Rectal smooth muscle tissue (tissue), 1 donor: ENCODE measurements at regions not wholly inside any gene's neighbourhood (a gene's known extent, or its start where the extent isn't known, plus 50 kb on each side); places are given as distances from the start of the nearest gene placed in this dataset.

Experiments
- H3K27ac ChIP-seq: one replicate; pipeline ENCODE4 v1.7.0; 2013; ENCODE audit warnings: low read depth, low read length, inconsistent platforms
- H3K27me3 ChIP-seq: one replicate; pipeline ENCODE4 v1.7.0; 2013; ENCODE audit warnings: low read length; ENCODE audit not compliant: control insufficient read depth, insufficient read depth
- H3K36me3 ChIP-seq: one replicate; pipeline ENCODE4 v1.7.0; 2013; ENCODE audit warnings: low read length; ENCODE audit not compliant: control insufficient read depth, insufficient read depth
- H3K4me1 ChIP-seq: one replicate; pipeline ENCODE4 v1.7.0; 2013; ENCODE audit warnings: low read length; ENCODE audit not compliant: control insufficient read depth, insufficient read depth
- H3K4me3 ChIP-seq: one replicate; pipeline ENCODE4 v1.7.0; 2013; ENCODE audit warnings: low read length
- H3K9ac ChIP-seq: one replicate; pipeline ENCODE4 v1.7.0; 2013; ENCODE audit warnings: low read length

DNA sequence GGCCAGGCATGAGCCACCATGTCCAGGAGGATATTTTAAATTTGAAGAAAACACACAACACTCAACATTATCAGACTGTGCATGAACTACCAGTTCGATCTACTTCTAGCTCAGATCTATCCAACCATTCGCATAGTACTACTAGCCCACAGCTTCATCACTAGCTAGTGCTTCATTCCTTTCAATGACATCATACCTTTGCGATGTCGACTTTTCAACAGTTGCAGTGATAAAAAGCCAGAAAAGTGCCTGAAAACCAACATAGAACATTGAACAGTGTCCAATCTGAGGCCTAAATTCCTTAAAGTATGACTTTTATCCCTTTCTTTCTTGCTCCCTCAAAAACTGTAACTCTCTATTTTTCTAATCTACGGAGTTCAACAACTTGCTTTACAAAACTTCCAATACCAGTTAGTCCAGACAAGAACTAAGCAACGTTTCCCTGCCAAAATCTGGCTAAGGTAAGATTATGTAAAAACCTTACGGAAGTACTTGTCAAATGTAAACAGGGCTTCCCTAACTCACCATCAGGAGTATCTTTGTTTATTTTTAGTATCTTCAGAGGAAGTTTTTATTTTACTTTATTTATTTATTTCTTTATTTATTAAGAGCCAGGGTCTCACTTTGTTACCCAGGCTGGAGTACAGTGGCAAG, 434.0 kb upstream of the JARID2 start:
- Histone ChIP-seq H3K9ac (no peak overlapping the region), H3K4me1 (no peaks in the 10 kb centered on the region), H3K27me3 (no peaks in the 10 kb centered on the region), H3K4me3 (no peak overlapping the region), H3K36me3 (no peaks in the 10 kb centered on the region), H3K27ac (no peak overlapping the region)

DNA sequence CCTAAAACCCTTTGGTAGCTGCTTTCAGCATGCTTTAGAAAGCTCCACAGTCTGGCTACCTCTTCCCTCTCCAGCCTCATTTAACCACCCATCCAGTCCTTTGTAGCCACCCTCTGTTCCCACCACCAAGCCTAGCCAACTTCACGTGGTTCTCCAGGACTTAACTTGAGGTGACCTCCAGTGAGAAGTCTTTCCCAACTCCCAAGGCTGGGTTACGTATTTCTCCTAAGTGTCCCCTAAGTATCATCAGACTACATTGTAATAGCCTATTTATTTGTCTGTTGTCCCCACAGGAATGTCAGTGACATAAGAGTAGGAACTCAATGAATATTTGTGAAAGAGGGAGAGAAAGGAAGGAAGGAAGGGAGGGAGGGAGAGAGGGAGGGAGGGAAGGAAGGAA, 431.9 kb upstream of the JARID2 start:
- H3K27ac ChIP-seq, result no peak overlapping the region
- no peak overlapping the region for H3K9ac ChIP-seq
- H3K4me1 ChIP-seq, result no peaks in the 10 kb centered on the region
- H3K4me3 ChIP-seq, result no peak overlapping the region
- H3K36me3 ChIP-seq, result no peaks in the 10 kb centered on the region
- no peaks in the 10 kb centered on the region for H3K27me3 ChIP-seq

DNA sequence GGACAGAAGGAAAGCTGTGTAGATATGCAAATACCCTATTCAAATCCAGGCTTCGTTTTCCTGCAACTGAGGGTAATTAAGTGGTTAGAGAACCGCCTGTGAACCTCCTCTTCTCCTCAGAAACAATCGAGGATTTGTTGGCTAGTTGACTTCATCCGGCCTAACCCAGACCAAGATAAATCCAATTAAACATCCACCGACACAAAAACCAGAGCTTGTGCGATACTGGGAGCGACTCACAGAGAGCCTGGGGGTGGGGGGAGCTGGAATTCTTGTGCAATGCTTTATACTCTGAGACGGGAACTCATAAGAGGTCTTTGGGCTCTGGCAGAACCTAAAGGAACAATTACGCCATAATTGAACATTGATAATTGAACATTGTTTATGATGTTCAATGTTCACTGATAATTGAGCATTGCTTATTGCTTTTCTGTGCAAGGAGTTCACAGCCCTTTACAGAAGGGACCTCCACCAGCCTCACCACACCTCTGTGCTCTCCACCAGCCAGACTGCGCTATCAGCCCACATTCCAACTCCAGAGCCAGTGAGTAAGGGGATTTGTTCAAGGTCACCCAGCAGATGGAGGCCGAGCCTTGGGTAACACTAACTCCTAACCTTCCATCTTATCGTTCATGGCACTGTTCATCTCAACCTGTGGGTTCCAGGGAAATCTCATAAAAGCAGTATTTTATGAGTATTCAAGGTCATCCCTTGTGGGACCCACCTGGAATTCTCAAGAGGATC, 429.6 kb upstream of the JARID2 start:
- Histone ChIP-seq H3K9ac (no peak overlapping the region), H3K27ac (peak overlapping the region; percentile 12), H3K36me3 (no peaks in the 10 kb centered on the region)

DNA sequence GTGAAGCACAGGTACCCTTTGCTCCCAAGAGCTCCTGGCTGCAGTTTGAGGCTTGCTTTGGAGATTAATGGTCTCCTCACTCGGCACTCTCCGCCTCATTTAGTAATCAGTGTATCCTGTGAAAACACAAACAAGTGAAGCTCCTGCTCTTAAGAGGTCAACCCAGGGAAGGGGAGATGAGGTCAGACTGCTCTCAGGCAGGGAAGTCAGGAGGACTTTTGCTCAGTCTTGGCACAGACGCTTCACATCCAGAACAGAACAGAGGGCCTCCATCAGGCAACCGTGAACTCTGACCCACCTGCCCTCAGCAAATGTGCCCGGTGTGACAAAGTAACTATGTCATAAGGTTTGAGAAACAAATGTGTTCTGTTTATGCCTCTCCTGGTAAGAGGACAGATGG, 428.8 kb upstream of the JARID2 start:
- H3K9ac ChIP-seq, result no peak overlapping the region
- H3K36me3 ChIP-seq, result no peaks in the 10 kb centered on the region
- H3K4me1 ChIP-seq, result no peaks in the 10 kb centered on the region
- no peaks in the 10 kb centered on the region for H3K27me3 ChIP-seq
- H3K27ac ChIP-seq, result no peak overlapping the region
- no peak overlapping the region for H3K4me3 ChIP-seq

More for the DNA sequence above, 429.6 kb upstream of the JARID2 start:
- H3K4me3 ChIP-seq, result no peak overlapping the region
- no peaks in the 10 kb centered on the region for H3K27me3 ChIP-seq
- H3K4me1 ChIP-seq, result no peaks in the 10 kb centered on the region

DNA sequence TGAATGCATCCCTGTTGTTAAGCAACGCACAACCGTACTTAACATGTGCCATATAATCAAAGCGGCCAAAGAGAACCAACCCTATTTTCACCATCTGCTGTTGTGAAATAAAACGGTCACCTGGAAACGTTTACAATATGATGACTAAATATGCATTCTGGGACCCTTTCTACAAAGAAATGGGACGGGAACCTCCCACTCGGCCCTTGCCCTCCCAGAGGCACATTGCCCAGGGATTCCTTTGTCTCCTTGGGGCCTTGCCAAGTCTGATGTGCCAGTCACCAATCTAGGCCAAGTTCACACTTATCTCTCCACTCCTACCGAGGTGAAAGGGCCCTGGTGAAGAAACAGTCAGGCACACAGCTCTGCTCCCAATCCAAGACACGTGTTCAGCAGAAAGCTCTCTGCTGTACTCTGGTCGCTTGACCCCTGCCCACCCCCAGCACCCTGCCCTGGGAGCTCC, 427.4 kb upstream of the JARID2 start:
- Histone ChIP-seq H3K9ac (no peak overlapping the region), H3K36me3 (no peaks in the 10 kb centered on the region), H3K4me3 (no peak overlapping the region), H3K27me3 (no peaks in the 10 kb centered on the region), H3K4me1 (no peaks in the 10 kb centered on the region), H3K27ac (no peak overlapping the region)

DNA sequence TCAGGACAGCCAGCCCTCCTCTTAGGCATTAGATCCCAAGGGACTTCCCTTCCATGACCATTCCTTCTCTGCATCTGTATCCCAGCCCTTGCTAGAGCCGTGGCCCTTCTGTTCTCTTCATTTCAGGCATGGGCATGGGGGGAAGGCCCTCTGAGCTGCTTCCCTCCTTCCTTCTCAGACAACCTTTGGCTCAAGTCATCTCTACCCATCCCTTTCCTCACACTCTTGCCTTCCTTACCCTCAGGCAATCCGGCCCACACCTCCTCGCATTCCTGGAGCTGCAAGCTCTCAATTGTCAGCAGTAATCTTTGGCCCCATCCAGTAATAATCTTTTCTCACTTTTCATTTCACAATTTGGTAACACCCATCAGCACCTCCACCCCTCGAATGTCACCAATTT, 426.9 kb upstream of the JARID2 start:
- Histone ChIP-seq H3K4me1 (no peaks in the 10 kb centered on the region), H3K36me3 (no peaks in the 10 kb centered on the region), H3K9ac (no peak overlapping the region), H3K27me3 (no peaks in the 10 kb centered on the region), H3K4me3 (no peak overlapping the region), H3K27ac (no peak overlapping the region)

DNA sequence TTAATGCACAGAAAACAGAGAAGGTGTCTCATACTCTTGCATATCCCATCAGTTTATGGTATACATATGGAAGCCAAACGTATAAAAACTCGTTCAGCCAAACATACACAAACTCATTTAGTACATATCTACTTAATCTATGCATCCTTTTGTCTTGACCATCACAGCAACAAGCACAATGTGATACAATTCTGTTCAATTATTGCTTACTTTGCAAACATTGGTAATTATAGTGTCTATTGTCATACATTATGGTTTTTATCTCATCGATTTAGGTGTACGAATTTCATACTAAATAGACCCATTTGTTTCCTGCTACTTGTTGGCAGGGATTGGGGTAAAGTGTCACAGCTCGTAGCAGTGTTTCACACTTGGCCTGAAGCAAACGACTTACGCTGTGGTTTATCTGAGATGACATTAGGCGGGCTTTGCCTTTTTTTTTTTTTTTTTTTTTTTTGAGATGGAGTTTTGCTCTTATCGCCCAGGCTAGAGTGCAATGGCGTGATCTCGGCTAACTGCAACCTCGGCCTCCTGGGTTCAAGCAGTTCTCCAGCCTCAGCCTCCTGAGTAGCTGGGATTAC, 425.9 kb upstream of the JARID2 start:
- Histone ChIP-seq H3K4me1 (no peaks in the 10 kb centered on the region), H3K9ac (no peak overlapping the region), H3K36me3 (no peaks in the 10 kb centered on the region), H3K27me3 (no peaks in the 10 kb centered on the region), H3K4me3 (no peak overlapping the region), H3K27ac (no peak overlapping the region)

DNA sequence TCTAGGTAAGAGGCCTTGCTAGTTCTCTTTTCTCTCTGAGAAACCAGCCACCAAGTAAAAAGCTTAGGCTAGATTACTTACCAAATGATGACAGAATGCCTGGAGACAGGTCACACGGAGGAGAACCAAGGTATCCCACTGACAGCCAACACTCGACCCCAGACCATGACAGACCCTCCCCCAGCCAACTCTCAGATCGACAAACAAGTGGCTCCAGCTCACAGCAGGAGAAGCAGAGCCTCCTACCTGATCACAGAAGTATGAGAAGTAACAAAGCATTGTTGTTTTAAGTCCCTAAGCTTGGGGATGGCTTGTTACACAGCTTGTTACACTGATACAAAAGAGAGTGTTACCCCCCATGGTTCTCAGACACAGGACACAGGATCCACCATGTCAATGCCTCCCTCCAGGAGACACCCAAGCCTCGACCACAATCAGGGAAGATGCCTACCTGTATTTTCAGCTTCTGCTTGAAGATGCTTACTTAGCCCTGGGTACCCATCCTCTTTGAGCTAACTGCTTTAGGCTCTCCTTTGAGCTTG, 423.8 kb upstream of the JARID2 start:
- no peak overlapping the region for H3K27ac ChIP-seq
- H3K27me3 ChIP-seq, result no peaks in the 10 kb centered on the region
- H3K36me3 ChIP-seq, result no peaks in the 10 kb centered on the region
- H3K9ac ChIP-seq, result no peak overlapping the region
- H3K4me1 ChIP-seq, result no peaks in the 10 kb centered on the region
- no peak overlapping the region for H3K4me3 ChIP-seq

DNA sequence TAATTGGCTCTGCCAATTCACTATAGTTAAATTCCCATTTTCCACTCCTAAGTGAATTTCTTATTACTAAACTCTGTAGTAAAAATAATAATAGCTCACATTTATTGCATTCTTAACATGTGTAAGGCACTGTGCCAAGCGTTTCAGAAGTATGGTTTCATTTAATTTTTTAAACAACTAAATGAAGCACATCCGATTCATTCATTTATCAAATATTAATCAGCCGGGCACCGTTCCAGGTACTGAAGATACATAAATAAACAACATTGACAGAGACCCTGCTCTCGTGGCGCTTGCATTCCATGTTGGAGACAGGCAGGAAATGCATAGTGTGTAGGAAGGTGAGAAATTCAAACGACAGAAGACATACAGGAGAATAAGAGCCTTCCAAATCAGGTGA, 423.2 kb upstream of the JARID2 start:
- Histone ChIP-seq H3K27ac (no peak overlapping the region), H3K9ac (no peak overlapping the region), H3K27me3 (no peaks in the 10 kb centered on the region), H3K4me3 (no peak overlapping the region), H3K36me3 (no peaks in the 10 kb centered on the region), H3K4me1 (no peaks in the 10 kb centered on the region)

DNA sequence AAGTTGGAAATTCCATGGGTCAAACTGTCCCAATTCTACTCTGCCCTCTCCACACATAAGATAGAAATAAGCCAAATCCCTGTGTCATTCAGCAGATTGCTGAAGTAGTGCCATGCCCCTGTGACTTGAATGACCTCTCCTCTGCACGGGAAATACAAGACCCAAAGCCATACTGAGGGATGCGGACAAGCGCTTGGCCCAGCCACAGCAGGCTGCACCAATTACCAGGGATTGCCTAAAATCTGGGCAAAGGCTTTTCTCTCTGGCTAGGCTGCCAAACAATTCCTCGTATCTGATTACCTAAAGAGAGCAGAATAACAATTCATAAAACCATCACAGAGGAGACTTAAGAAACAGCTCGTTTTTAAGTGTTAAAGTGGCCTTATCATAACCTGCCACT, 421.8 kb upstream of the JARID2 start:
- H3K4me1 ChIP-seq, result no peaks in the 10 kb centered on the region
- H3K9ac ChIP-seq, result no peak overlapping the region
- no peak overlapping the region for H3K4me3 ChIP-seq
- no peaks in the 10 kb centered on the region for H3K36me3 ChIP-seq
- H3K27ac ChIP-seq, result no peak overlapping the region
- H3K27me3 ChIP-seq, result no peaks in the 10 kb centered on the region

DNA sequence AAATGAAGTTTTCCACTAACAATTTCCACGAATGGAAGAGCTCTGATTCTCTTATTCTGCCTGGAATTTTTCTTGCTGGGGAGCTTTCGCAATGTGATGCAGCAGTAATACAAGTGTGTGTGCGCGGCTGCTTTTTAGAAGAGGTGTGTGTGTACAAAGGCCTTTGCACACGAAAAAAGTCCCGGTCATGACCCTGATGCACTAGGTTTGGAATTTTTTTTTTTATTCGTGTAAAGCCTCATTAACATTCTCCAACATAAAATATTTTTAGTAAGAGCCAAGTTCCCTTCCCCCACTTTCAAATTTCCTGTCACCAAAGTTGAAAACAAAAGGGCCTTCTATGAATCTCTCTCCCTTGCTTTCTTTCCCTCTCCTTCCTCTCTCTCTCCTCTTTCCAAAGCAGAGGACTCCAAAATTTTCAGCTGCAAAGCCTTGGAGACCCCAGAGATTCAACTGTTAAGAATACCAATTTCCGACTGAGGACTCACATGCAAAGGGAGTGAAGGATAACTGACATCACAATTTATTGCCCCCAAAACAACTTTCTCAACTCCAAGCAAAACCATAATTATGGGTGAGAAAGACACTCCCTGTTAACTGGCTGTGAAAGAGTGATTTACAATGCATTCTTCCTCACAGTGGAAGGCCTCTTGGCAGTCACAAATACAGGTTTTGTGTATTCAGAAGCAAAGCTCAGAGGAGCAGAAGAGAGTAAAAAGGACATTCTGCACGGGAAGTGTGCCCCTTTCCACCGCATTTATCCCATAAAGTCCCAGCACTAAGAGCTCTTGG, 421.2 kb upstream of the JARID2 start:
- H3K9ac ChIP-seq, result no peak overlapping the region
- no peak overlapping the region for H3K4me3 ChIP-seq
- H3K4me1 ChIP-seq, result no peaks in the 10 kb centered on the region
- H3K27me3 ChIP-seq, result no peaks in the 10 kb centered on the region
- H3K27ac ChIP-seq, result no peak overlapping the region
- H3K36me3 ChIP-seq, result no peaks in the 10 kb centered on the region

DNA sequence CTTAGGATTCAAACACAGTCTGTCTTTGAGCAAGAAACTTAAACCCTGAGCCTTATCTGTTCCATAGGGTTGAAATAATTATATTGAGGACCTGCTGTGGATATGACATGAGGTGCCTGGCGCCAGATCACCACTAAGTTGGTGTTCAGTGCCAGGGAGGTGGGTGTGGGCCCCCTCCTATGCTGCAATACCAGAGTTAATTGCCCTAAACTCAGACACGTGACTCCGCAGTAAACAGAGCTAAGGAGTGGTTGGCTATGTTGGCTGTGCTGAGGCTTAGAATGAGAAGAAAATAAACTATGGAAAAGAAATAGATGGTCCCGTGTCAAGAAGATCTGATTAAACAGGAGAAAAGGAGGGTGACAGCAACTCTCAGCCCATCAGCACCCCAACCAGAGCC, 419.4 kb upstream of the JARID2 start:
- no peaks in the 10 kb centered on the region for H3K27me3 ChIP-seq
- no peak overlapping the region for H3K27ac ChIP-seq
- no peak overlapping the region for H3K9ac ChIP-seq
- H3K4me3 ChIP-seq, result no peak overlapping the region
- H3K4me1 ChIP-seq, result no peaks in the 10 kb centered on the region
- H3K36me3 ChIP-seq, result no peaks in the 10 kb centered on the region
